GM12878 (cell line): ENCODE measurements at regions not wholly inside any gene's neighbourhood (a gene's known extent, or its start where the extent isn't known, plus 50 kb on each side); places are given as distances from the start of the nearest gene placed in this dataset.

ENCODE experiments used
- ATAC-seq: fragments of 200-7000 bp; cut with Tn5 transposase; 3 replicates; pipeline ENCODE4 v1.9.1; 2020; ENCODE audit warnings: mild to moderate bottlenecking, moderate library complexity
- BruUV-seq: library from RNA; stranded (reverse); fragments of 400-500 nt; replicated peaks from 2 replicates; lab custom pipeline; 2021; lab: Mats Ljungman, UMichigan
- CTCF ChIA-PET: fragments of 300-600 bp; sonication (Branson Sonifier 250); formaldehyde crosslinking; extraction: SDS; loops from one replicate; lab custom pipeline; 2021; ENCODE audit warnings: inconsistent platforms; lab: Yijun Ruan, JAX
- POLR2A ChIA-PET: fragments of 350-600 bp; formaldehyde crosslinking; extraction: SDS; loops from one replicate; lab custom pipeline; 2021; ENCODE audit warnings: inconsistent platforms; lab: Charles Lee
- RAD21 ChIA-PET: fragments of 300-600 bp; sonication (Branson Sonifier 250); formaldehyde crosslinking; loops from one replicate; lab custom pipeline; 2023; ENCODE audit warnings: antibody characterized with exemption; ENCODE audit not compliant: unreplicated experiment; lab: Charles Lee
- SMC1A ChIA-PET: fragments of 300-600 bp; sonication (Branson Sonifier 250); formaldehyde crosslinking; loops from one replicate; lab custom pipeline; 2023; ENCODE audit not compliant: unreplicated experiment, uncharacterized antibody; lab: Charles Lee
- DNase-seq: peaks from one replicate; pipeline ENCODE4 v3.0.0-alpha.2; 2011; ENCODE audit warnings: low read depth, low spot score
- FAIRE-seq: peaks from 3 replicates; lab custom pipeline; 2011; peaks lifted over from hg19 to GRCh38; lab: Jason Lieb, UNC
- H2AFZ ChIP-seq: 2 replicates; pipeline ENCODE4 v1.6.0; 2011; ENCODE audit warnings: low read depth, low read length, control low read depth; ENCODE audit not compliant: control insufficient read depth
- H3K27ac ChIP-seq: 2 replicates; pipeline ENCODE4 v1.5.1; 2011; ENCODE audit warnings: control low read depth; ENCODE audit not compliant: control insufficient read depth, insufficient read depth
- H3K27me3 ChIP-seq, 2 experiments: replicated peaks in 1 of 2; 2 replicates each; pipeline versions ENCODE4 v1.6.0 to v1.6.1; 2011; ENCODE audit warnings: low read length in 1 of 2; ENCODE audit not compliant: control insufficient read depth in 2 of 2, insufficient read depth in 2 of 2
- H3K36me3 ChIP-seq, 2 experiments: 2 replicates each; pipeline ENCODE4 v1.5.1; 2011; ENCODE audit warnings: low read length in 1 of 2; ENCODE audit not compliant: control insufficient read depth in 2 of 2, insufficient read depth in 2 of 2
- H3K4me1 ChIP-seq: 2 replicates; pipeline ENCODE4 v1.6.1; 2011; ENCODE audit warnings: mild to moderate bottlenecking, low read length, moderate library complexity, mixed read lengths; ENCODE audit not compliant: control insufficient read depth, insufficient read depth
- H3K4me2 ChIP-seq: 2 replicates; pipeline ENCODE4 v1.6.0; 2011; ENCODE audit warnings: control low read depth; ENCODE audit not compliant: control insufficient read depth, insufficient read depth
- H3K4me3 ChIP-seq: fragments of 200-600 bp; sonication (generic); 2 replicates; pipeline ENCODE4 v1.5.1; 2016
- H3K79me2 ChIP-seq: 2 replicates; pipeline ENCODE4 v1.6.0; 2011; ENCODE audit warnings: low read length; ENCODE audit not compliant: control insufficient read depth, insufficient read depth
- H3K9ac ChIP-seq: 2 replicates; pipeline ENCODE4 v1.8.0; 2011; ENCODE audit warnings: low read length, control low read depth, mixed read lengths; ENCODE audit not compliant: control insufficient read depth, insufficient read depth
- H3K9me3 ChIP-seq: replicated peaks from 3 replicates; pipeline ENCODE4 v1.5.1; 2011; ENCODE audit warnings: mild to moderate bottlenecking, low read length; ENCODE audit not compliant: control insufficient read depth, insufficient read depth
- H4K20me1 ChIP-seq: 2 replicates; pipeline ENCODE4 v1.6.0; 2011; ENCODE audit not compliant: control insufficient read depth, insufficient read depth
- CEBPB ChIP-seq, 2 experiments: fragments of 150-350 bp in 1 of 2; IDR thresholded peaks; 2 replicates each; pipeline ENCODE4 v1.6.1; 2012 to 2014; ENCODE audit warnings: low read depth in 2 of 2, low read length in 2 of 2, borderline replicate concordance in 1 of 2, inconsistent platforms in 1 of 2
- CREM ChIP-seq: IDR thresholded peaks from 2 replicates; pipeline ENCODE4 v1.6.1; 2014; ENCODE audit warnings: antibody characterized with exemption, low read depth
- EGR1 ChIP-seq, 2 experiments: IDR thresholded peaks; 1 replicate in 1 of 2; 2 replicates in 1 of 2; pipeline ENCODE4 v1.6.1; 2011 to 2012; ENCODE audit warnings: low read depth in 2 of 2, low read length in 2 of 2, borderline replicate concordance in 1 of 2, mild to moderate bottlenecking in 1 of 2, moderate library complexity in 1 of 2
- HDAC6 ChIP-seq: fragments of 200-600 bp; sonication (generic); IDR thresholded peaks from one replicate; pipeline ENCODE4 v1.8.0; 2017; ENCODE audit warnings: antibody characterized with exemption; ENCODE audit not compliant: unreplicated experiment
- RB1 ChIP-seq: fragments of 450-650 bp; formaldehyde crosslinking; IDR thresholded peaks from 2 replicates; pipeline ENCODE4 v1.6.1; 2017; ENCODE audit warnings: mild to moderate bottlenecking, borderline replicate concordance
- RBBP5 ChIP-seq: fragments of 200-600 bp; sonication (generic); conservative IDR thresholded peaks from 2 replicates; pipeline ENCODE4 v1.6.1; 2016
- REST ChIP-seq: IDR thresholded peaks from 2 replicates; pipeline ENCODE4 v1.6.1; 2012; ENCODE audit warnings: mild to moderate bottlenecking, low read depth, low read length
- SPI1 ChIP-seq: IDR thresholded peaks from 2 replicates; pipeline ENCODE4 v1.6.1; 2011; ENCODE audit warnings: low read depth, mild to moderate bottlenecking, low read length, moderate library complexity, borderline replicate concordance; ENCODE audit not compliant: insufficient read depth
- SREBF2 ChIP-seq: IDR thresholded peaks from 2 replicates; pipeline ENCODE4 v1.6.1; 2012; ENCODE audit warnings: mild to moderate bottlenecking, low read length
- SUPT20H ChIP-seq: IDR thresholded peaks from 2 replicates; pipeline ENCODE4 v1.6.1; 2011; ENCODE audit warnings: low read depth, mild to moderate bottlenecking, low read length, moderate library complexity, borderline replicate concordance; ENCODE audit not compliant: control insufficient read depth
- WGBS: methylation state at CpG from one replicate; pipeline ENCODE4 v1.1.6; 2016; ENCODE audit warnings: low lambda C conversion rate; ENCODE audit not compliant: insufficient replicate concordance, insufficient coverage; ENCODE audit errors: missing lambda C conversion rate; 5-methylcytosine and 5-hydroxymethylcytosine counted together
- in situ Hi-C: fragments of 300-500 bp; cut with MboI; formaldehyde crosslinking; loops from 9 replicates; pipeline ENCODE4 v1.14.3; 2018; ENCODE audit warnings: mixed read lengths
- intact Hi-C: fragments of 100-400 bp; cut with micrococcal nuclease; formaldehyde crosslinking; loops from one replicate; pipeline ENCODE4 v1.14.2; 2022; ENCODE audit not compliant: unreplicated experiment
- TF ChIP-seq, protein P1 (sequence below): IDR thresholded peaks from 2 replicates; pipeline ENCODE4 v1.6.1; 2011; ENCODE audit warnings: borderline replicate concordance, low read depth, mild to moderate bottlenecking, moderate library complexity, low read length; ENCODE audit not compliant: insufficient read depth, poor library complexity, severe bottlenecking
- TF ChIP-seq, protein P2 (sequence below): fragments of 450-650 bp; IDR thresholded peaks from 2 replicates; pipeline ENCODE4 v1.6.1; 2016; ENCODE audit warnings: mild to moderate bottlenecking

- H3K9me3 ChIP-seq = no peaks in the 10 kb centered on the region
- no peak for DNase-seq
- no peak overlapping the region for H2AFZ ChIP-seq
- TF ChIP-seq CREM (no peak), SPI1 (0 out of 2 replicates have a peak, but pooled peaks have one; percentile 17), SUPT20H (no peak)
- intact Hi-C loops = no loop called here
- H3K27me3 ChIP-seq = no peaks in the 10 kb centered on the region
- no peak overlapping the region for H3K27ac ChIP-seq
- no peak for ATAC-seq
- no peaks in the 10 kb centered on the region for H3K36me3 ChIP-seq
- CTCF ChIA-PET = no interaction called here
- no peak overlapping the region for H3K4me3 ChIP-seq
- no peaks in the 10 kb centered on the region for H4K20me1 ChIP-seq
- no peaks in the 10 kb centered on the region for H3K79me2 ChIP-seq
- BruUV-seq = no TSS peak
- no peaks in the 10 kb centered on the region for H3K4me1 ChIP-seq
- SMC1A ChIA-PET = no interaction called here
- in situ Hi-C loops = no loop called here
- no peak for FAIRE-seq
- POLR2A ChIA-PET = no interaction called here
- RAD21 ChIA-PET = no interaction called here
- no peak overlapping the region for H3K9ac ChIP-seq
- H3K4me2 ChIP-seq = no peak overlapping the region
- 65% methylated on average over 2 of the region's 2 CpGs for WGBS
Measured at GRCh38 chr3:5343459-5343858, 156.0 kb downstream of the EDEM1 start.

DNA sequence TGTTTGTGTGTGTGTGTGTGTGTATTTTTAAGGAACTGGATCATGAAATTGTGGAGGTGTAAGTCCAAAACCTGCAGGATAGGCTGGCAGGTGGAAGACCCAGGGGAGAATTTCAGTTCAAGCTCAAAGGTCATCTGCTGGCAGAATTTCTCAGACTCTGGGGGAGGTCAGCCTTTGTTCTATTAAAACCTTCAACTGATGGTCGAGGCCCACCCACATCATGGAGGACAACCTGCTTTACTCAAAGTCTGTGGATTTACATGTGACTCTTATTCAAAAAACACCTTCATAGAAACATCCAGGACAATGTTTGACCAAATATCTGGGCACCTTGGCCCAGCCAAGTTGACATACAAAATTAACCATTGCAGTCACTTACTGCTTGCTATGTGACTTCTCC is 157.2 kb downstream of the EDEM1 start:
- WGBS = 0% methylated on average over 1 of the region's 1 CpG
- in situ Hi-C loops = no loop called here
- no TSS peak for BruUV-seq
- DNase-seq (no peak), ATAC-seq (no peak), FAIRE-seq (no peak)
- POLR2A ChIA-PET = no interaction called here
- no peak overlapping the region for H3K4me3 ChIP-seq
- RAD21 ChIA-PET = no interaction called here
- no peaks in the 10 kb centered on the region for H3K27me3 ChIP-seq
- H3K27ac ChIP-seq = no peak overlapping the region
- no peaks in the 10 kb centered on the region for H3K9me3 ChIP-seq
- H3K4me2 ChIP-seq = no peak overlapping the region
- H2AFZ ChIP-seq = no peak overlapping the region
- H3K36me3 ChIP-seq = no peaks in the 10 kb centered on the region
- intact Hi-C loops = no loop called here
- CTCF ChIA-PET = no interaction called here
- H4K20me1 ChIP-seq = no peaks in the 10 kb centered on the region
- H3K9ac ChIP-seq = no peak overlapping the region
- SMC1A ChIA-PET = no interaction called here
- H3K79me2 ChIP-seq = no peaks in the 10 kb centered on the region
- no peaks in the 10 kb centered on the region for H3K4me1 ChIP-seq
- TF ChIP-seq HDAC6 (no peak), CEBPB (IDR thresholded peaks at IDR 0.05; ENCODE audit: borderline replicate concordance in 1 of 2, low read depth in 2 of 2, low read length in 2 of 2) (no peak), SREBF2 (no peak), EGR1 (IDR thresholded peaks at IDR 0.05; ENCODE audit: borderline replicate concordance in 1 of 2, low read depth in 2 of 2, low read length in 2 of 2) (no peak), RBBP5 (no peak), REST (no peak), RB1 (no peak)
- TF ChIP-seq, protein P1, sequence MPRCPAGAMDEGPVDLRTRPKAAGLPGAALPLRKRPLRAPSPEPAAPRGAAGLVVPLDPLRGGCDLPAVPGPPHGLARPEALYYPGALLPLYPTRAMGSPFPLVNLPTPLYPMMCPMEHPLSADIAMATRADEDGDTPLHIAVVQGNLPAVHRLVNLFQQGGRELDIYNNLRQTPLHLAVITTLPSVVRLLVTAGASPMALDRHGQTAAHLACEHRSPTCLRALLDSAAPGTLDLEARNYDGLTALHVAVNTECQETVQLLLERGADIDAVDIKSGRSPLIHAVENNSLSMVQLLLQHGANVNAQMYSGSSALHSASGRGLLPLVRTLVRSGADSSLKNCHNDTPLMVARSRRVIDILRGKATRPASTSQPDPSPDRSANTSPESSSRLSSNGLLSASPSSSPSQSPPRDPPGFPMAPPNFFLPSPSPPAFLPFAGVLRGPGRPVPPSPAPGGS = no peak
- TF ChIP-seq, protein P2, sequence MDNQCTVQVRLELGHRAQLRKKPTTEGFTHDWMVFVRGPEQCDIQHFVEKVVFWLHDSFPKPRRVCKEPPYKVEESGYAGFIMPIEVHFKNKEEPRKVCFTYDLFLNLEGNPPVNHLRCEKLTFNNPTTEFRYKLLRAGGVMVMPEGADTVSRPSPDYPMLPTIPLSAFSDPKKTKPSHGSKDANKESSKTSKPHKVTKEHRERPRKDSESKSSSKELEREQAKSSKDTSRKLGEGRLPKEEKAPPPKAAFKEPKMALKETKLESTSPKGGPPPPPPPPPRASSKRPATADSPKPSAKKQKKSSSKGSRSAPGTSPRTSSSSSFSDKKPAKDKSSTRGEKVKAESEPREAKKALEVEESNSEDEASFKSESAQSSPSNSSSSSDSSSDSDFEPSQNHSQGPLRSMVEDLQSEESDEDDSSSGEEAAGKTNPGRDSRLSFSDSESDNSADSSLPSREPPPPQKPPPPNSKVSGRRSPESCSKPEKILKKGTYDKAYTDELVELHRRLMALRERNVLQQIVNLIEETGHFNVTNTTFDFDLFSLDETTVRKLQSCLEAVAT = no peak
